ENCODE measurements at regions not wholly inside any gene's neighbourhood (a gene's known extent, or its start where the extent isn't known, plus 50 kb on each side); places are given as distances from the start of the nearest gene placed in this dataset.

- TF ChIP-seq POLR2AphosphoS5 (IDR thresholded peaks at IDR 0.05; ENCODE audit: insufficient read depth in 1 of 2, low read depth in 1 of 2) (no peak), CTCF (IDR thresholded peaks at IDR 0.05) (no peak)
Observed at GRCh38 chr7:21198921-21199320, 229.0 kb upstream of the SP4 start.
